ENCODE measurements at regions not wholly inside any gene's neighbourhood (a gene's known extent, or its start where the extent isn't known, plus 50 kb on each side); places are given as distances from the start of the nearest gene placed in this dataset.
A peak's percentile ranks its signal among the peaks of the same experiment; 100 is the strongest.

- Histone ChIP-seq H3K36me3 (ENCODE audit: control insufficient read depth, insufficient read depth, low read length) (no peaks in the 10 kb centered on the region), H3K9me3 (ENCODE audit: control insufficient read depth, low read length) (no peaks in the 10 kb centered on the region), H3K4me1 (ENCODE audit: control insufficient read depth, insufficient read depth, low read length, poor library complexity, severe bottlenecking) (peaks cover 35% of the 10 kb centered on the region), H3K27ac (ENCODE audit: low read depth, low read length, severe bottlenecking) (peak overlapping the region; percentile 80), H3K4me3 (ENCODE audit: extremely low read depth, insufficient read depth, low read length, poor library complexity, severe bottlenecking) (no peak overlapping the region)
- WGBS, 2 experiments (ENCODE audit: insufficient coverage in 2 of 2), result 71 to 72% methylated on average over 4 to 6 of the region's 7 CpGs
Observed at GRCh38 chr4:41427306-41427882, 110.6 kb upstream of the LIMCH1 start.

- H3K27ac ChIP-seq (ENCODE audit: low read depth, low read length, severe bottlenecking), result peak overlapping the region; percentile 80
- peaks cover 41% of the 10 kb centered on the region for H3K4me1 ChIP-seq (ENCODE audit: control insufficient read depth, insufficient read depth, low read length, poor library complexity, severe bottlenecking)
- no peaks in the 10 kb centered on the region for H3K36me3 ChIP-seq (ENCODE audit: control insufficient read depth, insufficient read depth, low read length)
- 80% methylated on average over 1 of the region's 3 CpGs; no CpG with 5 or more reads in 1 of the 2 experiments for WGBS, 2 experiments (ENCODE audit: insufficient coverage in 2 of 2)
- H3K4me3 ChIP-seq (ENCODE audit: extremely low read depth, insufficient read depth, low read length, poor library complexity, severe bottlenecking), result no peak overlapping the region
- H3K9me3 ChIP-seq (ENCODE audit: control insufficient read depth, low read length), result no peaks in the 10 kb centered on the region
Observed at GRCh38 chr4:41427931-41428600, 109.9 kb upstream of the LIMCH1 start.

- WGBS, 2 experiments (ENCODE audit: insufficient coverage in 2 of 2), result 71 to 73% methylated on average over 5 of the region's 8 CpGs
- H3K4me1 ChIP-seq (ENCODE audit: control insufficient read depth, insufficient read depth, low read length, poor library complexity, severe bottlenecking), result peaks cover 41% of the 10 kb centered on the region
Observed at GRCh38 chr4:41428601-41429279, 109.2 kb upstream of the LIMCH1 start.

GRCh38 chr4:41429280-41429669 is 108.7 kb upstream of the LIMCH1 start:
- no peak overlapping the region for H3K27ac ChIP-seq (ENCODE audit: low read depth, low read length, severe bottlenecking)
- 82% methylated on average over 5 of the region's 5 CpGs; no CpG with 5 or more reads in 1 of the 2 experiments for WGBS, 2 experiments (ENCODE audit: insufficient coverage in 2 of 2)
- no peak overlapping the region for H3K4me3 ChIP-seq (ENCODE audit: extremely low read depth, insufficient read depth, low read length, poor library complexity, severe bottlenecking)
- no peaks in the 10 kb centered on the region for H3K9me3 ChIP-seq (ENCODE audit: control insufficient read depth, low read length)
- H3K36me3 ChIP-seq (ENCODE audit: control insufficient read depth, insufficient read depth, low read length), result no peaks in the 10 kb centered on the region
- H3K4me1 ChIP-seq (ENCODE audit: control insufficient read depth, insufficient read depth, low read length, poor library complexity, severe bottlenecking), result peaks cover 41% of the 10 kb centered on the region

More at GRCh38 chr4:41428601-41429279, 109.2 kb upstream of the LIMCH1 start:
- peak overlapping the region; percentile 29 for H3K27ac ChIP-seq (ENCODE audit: low read depth, low read length, severe bottlenecking)
- H3K4me3 ChIP-seq (ENCODE audit: extremely low read depth, insufficient read depth, low read length, poor library complexity, severe bottlenecking), result no peak overlapping the region
- no peaks in the 10 kb centered on the region for H3K9me3 ChIP-seq (ENCODE audit: control insufficient read depth, low read length)
- no peaks in the 10 kb centered on the region for H3K36me3 ChIP-seq (ENCODE audit: control insufficient read depth, insufficient read depth, low read length)

GRCh38 chr4:41430792-41431191 is 107.2 kb upstream of the LIMCH1 start:
- Histone ChIP-seq H3K36me3 (ENCODE audit: control insufficient read depth, insufficient read depth, low read length) (no peaks in the 10 kb centered on the region), H3K4me1 (ENCODE audit: control insufficient read depth, insufficient read depth, low read length, poor library complexity, severe bottlenecking) (peaks cover 35% of the 10 kb centered on the region), H3K9me3 (ENCODE audit: control insufficient read depth, low read length) (no peaks in the 10 kb centered on the region), H3K4me3 (ENCODE audit: extremely low read depth, insufficient read depth, low read length, poor library complexity, severe bottlenecking) (no peak overlapping the region), H3K27ac (ENCODE audit: low read depth, low read length, severe bottlenecking) (no peak overlapping the region)
- WGBS, 2 experiments (ENCODE audit: insufficient coverage in 2 of 2), result 88 to 100% methylated on average over 1 of the region's 1 CpG

GRCh38 chr4:41431276-41431675 is 106.7 kb upstream of the LIMCH1 start:
- no CpG with 5 or more reads among the region's 1 CpG for whole genome bisulfite sequencing, 2 experiments (ENCODE audit: insufficient coverage in 2 of 2)
- Histone ChIP-seq H3K4me1 (ENCODE audit: control insufficient read depth, insufficient read depth, low read length, poor library complexity, severe bottlenecking) (peaks cover 35% of the 10 kb centered on the region), H3K36me3 (ENCODE audit: control insufficient read depth, insufficient read depth, low read length) (no peaks in the 10 kb centered on the region), H3K27ac (ENCODE audit: low read depth, low read length, severe bottlenecking) (no peak overlapping the region), H3K4me3 (ENCODE audit: extremely low read depth, insufficient read depth, low read length, poor library complexity, severe bottlenecking) (no peak overlapping the region), H3K9me3 (ENCODE audit: control insufficient read depth, low read length) (no peaks in the 10 kb centered on the region)

GRCh38 chr4:41432219-41432618 is 105.7 kb upstream of the LIMCH1 start:
- Histone ChIP-seq H3K36me3 (ENCODE audit: control insufficient read depth, insufficient read depth, low read length) (no peaks in the 10 kb centered on the region), H3K4me1 (ENCODE audit: control insufficient read depth, insufficient read depth, low read length, poor library complexity, severe bottlenecking) (peaks cover 37% of the 10 kb centered on the region), H3K4me3 (ENCODE audit: extremely low read depth, insufficient read depth, low read length, poor library complexity, severe bottlenecking) (no peak overlapping the region), H3K9me3 (ENCODE audit: control insufficient read depth, low read length) (no peaks in the 10 kb centered on the region), H3K27ac (ENCODE audit: low read depth, low read length, severe bottlenecking) (peak overlapping the region; percentile 36)
- no CpG with 5 or more reads among the region's 2 CpGs for WGBS, 2 experiments (ENCODE audit: insufficient coverage in 2 of 2)

GRCh38 chr4:41432881-41433280 is 105.1 kb upstream of the LIMCH1 start:
- H3K4me1 ChIP-seq (ENCODE audit: control insufficient read depth, insufficient read depth, low read length, poor library complexity, severe bottlenecking), result peaks cover 36% of the 10 kb centered on the region
- H3K27ac ChIP-seq (ENCODE audit: low read depth, low read length, severe bottlenecking), result peak overlapping the region; percentile 57
- H3K36me3 ChIP-seq (ENCODE audit: control insufficient read depth, insufficient read depth, low read length), result no peaks in the 10 kb centered on the region
- 11 to 29% methylated on average over 3 to 4 of the region's 5 CpGs for WGBS, 2 experiments (ENCODE audit: insufficient coverage in 2 of 2)
- no peak overlapping the region for H3K4me3 ChIP-seq (ENCODE audit: extremely low read depth, insufficient read depth, low read length, poor library complexity, severe bottlenecking)
- H3K9me3 ChIP-seq (ENCODE audit: control insufficient read depth, low read length), result no peaks in the 10 kb centered on the region

GRCh38 chr4:41433361-41433760 is 104.6 kb upstream of the LIMCH1 start:
- peak overlapping the region; percentile 57 for H3K27ac ChIP-seq (ENCODE audit: low read depth, low read length, severe bottlenecking)
- no peaks in the 10 kb centered on the region for H3K9me3 ChIP-seq (ENCODE audit: control insufficient read depth, low read length)
- no peaks in the 10 kb centered on the region for H3K36me3 ChIP-seq (ENCODE audit: control insufficient read depth, insufficient read depth, low read length)
- H3K4me1 ChIP-seq (ENCODE audit: control insufficient read depth, insufficient read depth, low read length, poor library complexity, severe bottlenecking), result peaks cover 32% of the 10 kb centered on the region
- WGBS, 2 experiments (ENCODE audit: insufficient coverage in 2 of 2), result 33 to 80% methylated on average over 1 to 2 of the region's 3 CpGs
- H3K4me3 ChIP-seq (ENCODE audit: extremely low read depth, insufficient read depth, low read length, poor library complexity, severe bottlenecking), result no peak overlapping the region

- H3K9me3 ChIP-seq (ENCODE audit: control insufficient read depth, low read length), result no peaks in the 10 kb centered on the region
- H3K36me3 ChIP-seq (ENCODE audit: control insufficient read depth, insufficient read depth, low read length), result no peaks in the 10 kb centered on the region
- no peak overlapping the region for H3K4me3 ChIP-seq (ENCODE audit: extremely low read depth, insufficient read depth, low read length, poor library complexity, severe bottlenecking)
- H3K27ac ChIP-seq (ENCODE audit: low read depth, low read length, severe bottlenecking), result no peak overlapping the region
- no CpG with 5 or more reads among the region's 1 CpG for WGBS, 2 experiments (ENCODE audit: insufficient coverage in 2 of 2)
- peaks cover 23% of the 10 kb centered on the region for H3K4me1 ChIP-seq (ENCODE audit: control insufficient read depth, insufficient read depth, low read length, poor library complexity, severe bottlenecking)
Observed at GRCh38 chr4:41435510-41435909, 102.4 kb upstream of the LIMCH1 start.

- Histone ChIP-seq H3K4me1 (ENCODE audit: control insufficient read depth, insufficient read depth, low read length, poor library complexity, severe bottlenecking) (peaks cover 23% of the 10 kb centered on the region), H3K36me3 (ENCODE audit: control insufficient read depth, insufficient read depth, low read length) (no peaks in the 10 kb centered on the region), H3K4me3 (ENCODE audit: extremely low read depth, insufficient read depth, low read length, poor library complexity, severe bottlenecking) (no peak overlapping the region), H3K27ac (ENCODE audit: low read depth, low read length, severe bottlenecking) (peak overlapping the region; percentile 75), H3K9me3 (ENCODE audit: control insufficient read depth, low read length) (no peaks in the 10 kb centered on the region)
- WGBS, 2 experiments (ENCODE audit: insufficient coverage in 2 of 2), result 77 to 89% methylated on average over 3 of the region's 4 CpGs
Observed at GRCh38 chr4:41436419-41436818, 101.5 kb upstream of the LIMCH1 start.
